WI38 (cell line): ENCODE measurements at regions not wholly inside any gene's neighbourhood (a gene's known extent, or its start where the extent isn't known, plus 50 kb on each side); places are given as distances from the start of the nearest gene placed in this dataset.

Experiments used
- H3K4me3 ChIP-seq: 2 replicates; pipeline ENCODE4 v1.5.1; 2011; ENCODE audit warnings: low read depth, mild to moderate bottlenecking, control low read depth, low read length
- TF ChIP-seq, protein P1 (sequence below): IDR thresholded peaks from 2 replicates; pipeline ENCODE4 v1.5.1; 2012; ENCODE audit warnings: low read depth, mild to moderate bottlenecking, control low read depth, low read length

DNA sequence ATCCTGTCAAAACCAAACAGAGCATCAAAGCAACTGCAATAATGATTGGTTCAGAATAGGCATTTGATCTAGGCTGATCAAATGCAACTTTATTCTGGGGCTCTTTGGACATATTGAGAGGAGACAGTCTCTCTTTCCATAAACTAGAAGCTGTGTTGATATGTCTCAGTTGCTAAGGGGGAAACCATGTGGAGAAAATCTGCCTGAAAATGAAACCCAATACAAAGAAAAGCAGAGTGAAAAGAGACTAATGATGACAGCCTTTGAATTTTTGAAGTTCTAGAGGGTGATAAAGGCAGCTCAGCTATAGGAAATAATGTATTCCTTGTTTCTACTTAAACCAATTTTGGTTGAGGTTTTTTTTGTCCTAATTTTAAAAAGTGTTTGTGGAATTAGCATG lies 941.8 kb upstream of the POT1 start:
- no peak overlapping the region for H3K4me3 ChIP-seq
- TF ChIP-seq, protein P1, sequence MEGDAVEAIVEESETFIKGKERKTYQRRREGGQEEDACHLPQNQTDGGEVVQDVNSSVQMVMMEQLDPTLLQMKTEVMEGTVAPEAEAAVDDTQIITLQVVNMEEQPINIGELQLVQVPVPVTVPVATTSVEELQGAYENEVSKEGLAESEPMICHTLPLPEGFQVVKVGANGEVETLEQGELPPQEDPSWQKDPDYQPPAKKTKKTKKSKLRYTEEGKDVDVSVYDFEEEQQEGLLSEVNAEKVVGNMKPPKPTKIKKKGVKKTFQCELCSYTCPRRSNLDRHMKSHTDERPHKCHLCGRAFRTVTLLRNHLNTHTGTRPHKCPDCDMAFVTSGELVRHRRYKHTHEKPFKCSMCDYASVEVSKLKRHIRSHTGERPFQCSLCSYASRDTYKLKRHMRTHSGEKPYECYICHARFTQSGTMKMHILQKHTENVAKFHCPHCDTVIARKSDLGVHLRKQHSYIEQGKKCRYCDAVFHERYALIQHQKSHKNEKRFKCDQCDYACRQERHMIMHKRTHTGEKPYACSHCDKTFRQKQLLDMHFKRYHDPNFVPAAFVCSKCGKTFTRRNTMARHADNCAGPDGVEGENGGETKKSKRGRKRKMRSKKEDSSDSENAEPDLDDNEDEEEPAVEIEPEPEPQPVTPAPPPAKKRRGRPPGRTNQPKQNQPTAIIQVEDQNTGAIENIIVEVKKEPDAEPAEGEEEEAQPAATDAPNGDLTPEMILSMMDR = no peak

DNA sequence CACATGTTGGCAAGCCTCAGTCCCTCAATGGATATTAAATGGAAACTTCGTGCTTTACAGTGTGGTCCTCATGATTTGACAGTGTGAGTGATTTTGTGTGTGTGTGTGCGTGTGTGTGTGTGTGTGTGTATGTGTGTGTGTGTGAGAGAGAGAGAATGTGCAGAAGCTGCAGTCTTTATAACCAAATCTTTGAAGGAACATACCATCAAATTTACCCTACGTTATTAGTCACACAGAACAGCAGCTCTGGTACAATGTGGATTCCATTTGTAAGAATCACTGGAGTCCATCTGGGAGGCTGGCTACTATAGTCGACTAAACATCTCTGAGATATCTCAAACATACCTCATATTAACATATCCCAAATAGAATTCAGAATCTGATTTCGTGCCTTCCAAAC lies 928.0 kb upstream of the POT1 start:
- no peak overlapping the region for H3K4me3 ChIP-seq
- TF ChIP-seq, protein P1 = no peak

DNA sequence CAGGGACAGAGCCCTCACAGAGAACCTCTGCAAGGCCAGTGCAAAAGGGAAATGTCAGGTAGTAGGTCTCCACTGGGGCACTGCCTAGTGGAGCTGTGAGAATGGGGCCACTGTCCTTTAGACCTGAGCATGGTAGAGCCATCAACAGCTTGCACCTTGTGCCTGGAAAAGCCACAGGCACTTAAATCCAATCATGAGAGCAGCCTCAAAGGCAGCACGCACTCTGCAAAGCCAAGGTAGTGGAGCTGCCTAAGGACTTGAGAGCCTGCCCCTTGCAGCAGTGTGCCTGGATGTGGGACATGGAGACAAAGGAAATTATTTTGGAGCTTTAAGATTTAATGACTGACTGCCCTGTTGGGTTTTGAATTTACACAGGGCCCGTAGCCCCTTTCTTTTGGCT lies 918.5 kb upstream of the POT1 start:
- H3K4me3 ChIP-seq = no peak overlapping the region
- TF ChIP-seq, protein P1 = no peak

DNA sequence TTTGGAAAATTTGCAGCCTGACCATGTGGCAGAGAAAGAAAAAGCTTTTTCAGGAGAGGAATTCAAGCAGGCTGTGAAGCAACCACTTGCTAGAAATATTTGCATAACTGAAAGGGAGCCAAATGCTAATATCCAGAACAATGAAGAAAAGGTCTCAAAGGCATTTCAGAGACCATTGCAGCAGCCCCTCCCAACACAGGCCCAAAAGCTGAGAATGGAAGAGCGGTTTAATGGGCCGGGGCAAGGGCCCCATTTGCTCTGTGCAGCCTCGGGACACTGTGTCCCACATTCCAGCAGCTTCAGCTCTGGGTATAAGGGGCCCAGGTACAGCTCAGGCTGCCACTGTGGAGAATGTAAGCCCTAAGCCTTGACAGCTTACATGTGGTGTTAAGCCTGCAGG lies 918.1 kb upstream of the POT1 start:
- TF ChIP-seq, protein P1 = no peak

DNA sequence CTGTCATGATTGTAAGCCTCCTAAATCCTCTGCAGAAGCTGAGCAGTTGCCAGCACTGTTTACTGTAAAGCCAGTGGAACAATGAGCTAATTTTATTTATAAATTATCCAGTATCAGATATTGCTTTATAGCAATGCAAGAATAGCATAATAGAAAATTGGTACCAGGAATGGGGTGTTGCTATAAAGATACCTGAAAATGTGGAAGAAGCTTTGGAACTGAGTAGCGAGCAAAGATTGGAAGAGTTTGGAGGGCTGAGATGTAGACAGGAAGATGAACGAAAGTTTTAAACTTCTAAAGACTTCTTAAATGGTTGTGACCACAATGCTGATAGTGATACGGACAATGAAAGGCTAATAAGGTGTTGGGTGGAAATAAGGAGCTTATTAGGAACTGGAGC lies 917.4 kb upstream of the POT1 start:
- H3K4me3 ChIP-seq = no peak overlapping the region
- TF ChIP-seq, protein P1 = no peak

More for the DNA sequence above, 918.1 kb upstream of the POT1 start:
- H3K4me3 ChIP-seq = no peak overlapping the region

DNA sequence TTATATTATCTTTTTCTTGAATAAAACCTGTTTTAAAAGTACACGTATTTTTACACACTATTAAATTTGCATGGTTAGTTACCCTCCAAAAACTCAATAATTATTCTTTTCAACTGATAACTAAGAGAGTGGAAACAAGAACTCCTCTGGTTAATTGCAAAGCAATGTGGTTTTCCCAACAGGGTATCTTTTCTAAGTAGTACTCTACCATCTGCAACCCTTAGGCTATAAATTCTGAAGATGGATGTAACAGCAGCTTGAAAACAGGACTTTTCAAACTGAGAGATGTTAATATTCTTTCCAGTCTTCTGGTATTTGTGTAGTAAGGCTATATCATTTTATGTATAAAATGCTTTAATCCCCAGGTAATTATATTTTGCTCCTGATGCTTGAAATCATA lies 916.1 kb upstream of the POT1 start:
- TF ChIP-seq, protein P1 = no peak
- no peak overlapping the region for H3K4me3 ChIP-seq

DNA sequence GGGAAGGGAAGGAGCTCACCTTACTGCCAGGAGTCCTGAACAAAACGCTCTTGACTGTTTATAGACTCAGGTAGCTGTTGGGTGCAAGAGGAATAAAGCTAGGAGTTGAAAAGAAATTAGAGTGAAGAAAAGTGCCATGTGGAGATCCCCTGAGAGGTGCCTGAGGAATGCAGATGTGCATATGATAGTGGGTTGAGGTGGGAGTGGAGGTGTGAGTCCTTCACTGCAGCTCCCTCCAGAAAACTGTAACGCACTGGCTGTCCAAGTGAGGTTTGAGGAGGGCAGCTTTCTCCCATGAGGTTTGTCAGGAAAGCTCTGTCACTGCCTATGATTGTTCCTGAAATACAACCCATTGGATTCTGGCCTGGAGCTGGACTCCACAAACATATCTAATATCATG lies 904.8 kb upstream of the POT1 start:
- no peak overlapping the region for H3K4me3 ChIP-seq
- TF ChIP-seq, protein P1 = no peak
